GM13977 (cell line): ENCODE measurements at regions not wholly inside any gene's neighbourhood (a gene's known extent, or its start where the extent isn't known, plus 50 kb on each side); places are given as distances from the start of the nearest gene placed in this dataset.
"Not testable (repeated sequence)": the region's sequence is repeated elsewhere in the genome, so short reads cannot be mapped to it uniquely, and the experiment has no call there.

ENCODE experiments used
- DNase-seq: peaks from one replicate; pipeline ENCODE4 v3.0.0; 2012; ENCODE audit warnings: low spot score
- in situ Hi-C: fragments of 300-500 bp; cut with MboI; formaldehyde crosslinking; loops from one replicate; pipeline ENCODE4 v1.12.0; 2022; ENCODE audit warnings: low sequenced_read_pairs, low pct_unique_long_range_greater_than_20kb, mixed read lengths, inconsistent platforms; ENCODE audit not compliant: unreplicated experiment
- TF ChIP-seq, protein P1 (sequence below): IDR thresholded peaks from 2 replicates; pipeline ENCODE4 v1.5.1; 2012; ENCODE audit warnings: mild to moderate bottlenecking, control low read depth; ENCODE audit not compliant: insufficient read depth; ENCODE audit errors: extremely low read depth, missing control alignments

DNA sequence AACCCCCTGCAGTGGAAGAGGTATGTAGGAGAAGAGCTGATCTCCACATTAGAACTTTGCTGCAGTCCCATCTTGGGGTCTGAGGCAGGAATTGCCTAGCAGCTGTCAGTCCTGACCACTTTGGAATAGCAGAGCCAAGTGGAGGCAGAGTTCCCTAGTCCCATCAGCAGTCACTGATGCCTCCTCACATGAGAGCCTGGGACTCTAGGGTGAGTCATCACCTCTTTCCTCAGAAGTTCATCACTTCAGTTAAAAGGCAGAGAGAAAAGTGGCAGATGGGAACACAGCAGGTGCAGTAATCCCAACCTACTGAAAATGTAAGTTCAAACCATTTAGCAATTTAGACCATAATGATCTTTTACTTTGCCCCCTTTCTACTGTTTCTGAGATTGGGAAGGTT lies 73.9 kb upstream of the MED14 start:
- TF ChIP-seq, protein P1, sequence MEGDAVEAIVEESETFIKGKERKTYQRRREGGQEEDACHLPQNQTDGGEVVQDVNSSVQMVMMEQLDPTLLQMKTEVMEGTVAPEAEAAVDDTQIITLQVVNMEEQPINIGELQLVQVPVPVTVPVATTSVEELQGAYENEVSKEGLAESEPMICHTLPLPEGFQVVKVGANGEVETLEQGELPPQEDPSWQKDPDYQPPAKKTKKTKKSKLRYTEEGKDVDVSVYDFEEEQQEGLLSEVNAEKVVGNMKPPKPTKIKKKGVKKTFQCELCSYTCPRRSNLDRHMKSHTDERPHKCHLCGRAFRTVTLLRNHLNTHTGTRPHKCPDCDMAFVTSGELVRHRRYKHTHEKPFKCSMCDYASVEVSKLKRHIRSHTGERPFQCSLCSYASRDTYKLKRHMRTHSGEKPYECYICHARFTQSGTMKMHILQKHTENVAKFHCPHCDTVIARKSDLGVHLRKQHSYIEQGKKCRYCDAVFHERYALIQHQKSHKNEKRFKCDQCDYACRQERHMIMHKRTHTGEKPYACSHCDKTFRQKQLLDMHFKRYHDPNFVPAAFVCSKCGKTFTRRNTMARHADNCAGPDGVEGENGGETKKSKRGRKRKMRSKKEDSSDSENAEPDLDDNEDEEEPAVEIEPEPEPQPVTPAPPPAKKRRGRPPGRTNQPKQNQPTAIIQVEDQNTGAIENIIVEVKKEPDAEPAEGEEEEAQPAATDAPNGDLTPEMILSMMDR = no peak
- in situ Hi-C loops = no loop called here
- DNase-seq = no peak

- in situ Hi-C loops, DNase-seq: not testable (repeated sequence)
Observed at GRCh38 chrX:40815045-40815444, 79.7 kb upstream of the MED14 start.

- TF ChIP-seq, protein P1 = no peak
- in situ Hi-C loops = no loop called here
- no peak for DNase-seq
Observed at GRCh38 chrX:40816906-40817305, 81.6 kb upstream of the MED14 start.

DNA sequence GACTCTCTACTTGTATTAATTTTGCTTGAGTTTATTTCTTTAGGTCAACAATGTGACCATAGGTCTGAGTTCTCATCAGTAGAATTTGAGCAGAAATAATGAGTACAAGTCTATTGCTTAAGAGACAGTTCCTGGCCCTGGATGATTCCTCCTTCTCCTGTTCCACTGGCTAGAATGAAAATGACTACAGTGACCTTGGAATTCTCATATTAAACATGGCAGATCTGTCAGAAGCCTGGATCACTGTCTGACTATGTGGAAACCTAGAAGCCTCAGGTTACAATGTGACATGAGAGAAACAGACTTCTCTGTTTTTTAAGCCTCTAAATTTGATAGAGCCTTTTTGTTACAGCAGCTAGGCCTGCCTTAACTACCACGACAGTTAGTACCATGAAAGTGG lies 82.9 kb upstream of the MED14 start:
- in situ Hi-C loops = no loop called here

GRCh38 chrX:40821780-40822179 lies 86.4 kb upstream of the MED14 start:
- TF ChIP-seq, protein P1 = no peak
- no peak for DNase-seq
- in situ Hi-C loops = no loop called here

More for the DNA sequence above, 82.9 kb upstream of the MED14 start:
- DNase-seq = no peak
- TF ChIP-seq, protein P1 = no peak

DNA sequence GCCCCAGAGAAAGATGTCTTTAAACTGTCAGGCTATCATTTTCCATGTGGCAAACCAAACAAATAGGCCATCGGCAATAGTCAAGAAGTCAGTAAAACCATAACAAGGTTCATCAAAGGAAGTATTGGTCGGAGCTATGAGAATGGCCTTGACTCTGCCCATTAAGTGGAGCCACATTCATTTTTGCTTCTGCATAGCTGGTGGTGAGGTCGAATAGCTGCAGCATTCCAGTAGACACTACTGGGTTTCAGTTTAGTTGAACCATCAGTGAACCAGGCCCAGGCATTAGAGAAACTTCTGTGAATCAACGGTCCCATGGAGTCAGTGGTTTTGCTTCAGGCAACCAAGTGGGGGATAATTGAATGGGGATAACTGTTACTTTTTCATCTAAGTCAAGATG lies 92.0 kb upstream of the MED14 start:
- in situ Hi-C loops = no loop called here
- no peak for DNase-seq
- TF ChIP-seq, protein P1 = no peak

DNA sequence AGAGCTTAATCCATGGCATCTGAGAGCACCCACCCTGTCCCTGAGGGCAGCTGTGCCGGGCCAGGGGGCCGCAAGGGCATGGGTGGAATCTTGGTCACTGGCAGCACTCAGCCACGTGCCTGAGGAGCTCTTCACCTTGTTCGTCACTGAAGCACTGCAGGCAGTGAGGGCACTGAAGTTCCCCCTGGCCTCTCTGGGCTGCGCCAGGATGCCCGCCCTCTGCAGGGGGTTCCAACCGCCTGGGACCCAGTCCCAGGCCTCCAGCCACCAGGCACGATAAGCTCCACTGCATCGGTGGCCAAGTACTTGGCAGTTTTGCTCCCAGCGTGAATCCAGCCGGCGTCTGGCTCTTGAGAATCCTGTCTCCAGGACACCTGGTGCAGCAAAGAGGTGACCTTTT lies 96.4 kb upstream of the MED14 start:
- no peak for DNase-seq
- in situ Hi-C loops = no loop called here
- TF ChIP-seq, protein P1 = no peak
